NCI-H82 (cell line): ENCODE measurements at regions not wholly inside any gene's neighbourhood (a gene's known extent, or its start where the extent isn't known, plus 50 kb on each side); places are given as distances from the start of the nearest gene placed in this dataset.
"Not testable (repeated sequence)": the region's sequence is repeated elsewhere in the genome, so short reads cannot be mapped to it uniquely, and the experiment has no call there.

ENCODE experiments used
- DNase-seq: peaks from one replicate; lab custom pipeline; 2025; lab: John Stamatoyannopoulos, UW

DNA sequence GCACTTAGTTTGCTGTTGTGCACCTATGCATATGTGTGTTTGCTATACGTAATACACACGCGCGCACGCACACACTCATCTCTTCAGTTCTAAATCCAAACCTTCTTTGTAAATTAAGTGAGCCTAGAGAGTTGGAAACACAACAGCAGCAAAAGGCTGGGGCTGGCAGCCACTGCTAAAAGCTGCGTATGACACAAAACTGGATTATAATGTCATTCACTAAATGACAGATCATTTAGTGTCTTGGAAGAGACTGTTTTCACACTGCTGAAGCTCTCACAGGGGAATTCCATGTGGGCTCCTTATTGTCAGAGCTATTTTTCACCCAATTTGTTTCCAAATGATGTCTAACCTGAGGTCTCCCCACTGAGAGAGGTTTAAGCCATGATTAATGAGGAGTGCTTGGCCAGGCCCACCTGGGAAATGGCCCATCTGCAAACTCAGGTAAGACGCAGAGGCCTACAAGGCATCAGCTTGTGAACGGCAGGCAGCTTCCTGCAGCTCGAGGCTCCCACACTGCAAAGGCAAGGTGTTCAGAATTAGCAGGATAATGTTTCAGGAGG is 94.2 kb downstream of the OLIG3 start:
- peak; percentile 67 for DNase-seq

DNA sequence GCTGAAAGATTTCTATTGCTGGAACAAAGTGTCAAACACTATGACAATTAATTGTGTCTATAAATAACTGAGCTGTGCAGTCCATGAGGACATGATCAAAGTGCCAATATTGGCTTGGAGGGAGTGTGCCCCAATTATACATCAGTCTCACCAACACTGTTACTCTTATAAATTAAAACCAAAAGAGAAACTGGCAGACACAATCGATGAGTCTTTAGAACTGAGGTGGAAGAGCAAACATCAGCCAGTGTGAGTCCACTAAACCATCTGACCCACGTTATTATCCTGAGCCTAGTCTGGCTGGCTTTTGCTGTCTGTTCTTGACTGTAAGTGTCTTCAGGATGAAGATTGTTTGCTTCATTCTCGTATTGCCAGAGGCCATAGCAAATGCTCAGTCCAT is 98.9 kb downstream of the OLIG3 start:
- DNase-seq = no peak

DNA sequence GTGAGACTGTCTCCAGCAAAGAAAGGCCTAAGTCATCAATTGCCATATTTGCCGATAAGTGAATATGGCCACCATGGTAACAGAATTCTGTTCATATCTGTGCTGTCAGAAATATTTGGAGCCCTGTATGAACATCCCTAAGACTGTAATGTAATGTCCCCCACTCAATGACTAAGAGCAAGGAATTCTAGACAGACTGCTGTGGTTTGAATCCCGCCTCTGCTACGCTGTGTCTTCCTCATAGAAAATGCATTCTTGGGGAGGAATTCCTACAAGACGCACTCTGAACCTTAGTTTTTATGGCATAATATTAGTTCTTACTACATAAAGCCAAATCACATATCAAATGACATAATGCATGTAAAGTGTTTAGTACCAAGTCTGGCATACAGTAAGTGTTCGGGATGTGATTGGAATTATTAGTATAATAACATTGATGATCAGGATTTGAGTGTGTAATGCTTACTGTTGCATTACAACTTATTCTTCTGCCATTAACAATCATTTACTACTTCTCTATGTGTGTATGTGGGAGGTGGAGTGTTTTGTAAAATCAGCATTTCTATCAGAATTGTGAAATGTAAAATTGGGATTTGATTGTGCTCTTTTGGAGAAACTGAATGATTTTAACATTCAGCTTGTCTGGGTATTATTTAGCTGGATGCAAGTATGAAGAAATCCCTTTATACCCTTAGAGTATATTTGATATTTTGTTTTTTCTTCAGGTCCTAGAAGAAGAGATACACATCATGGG is 103.0 kb downstream of the OLIG3 start:
- no peak for DNase-seq

DNA sequence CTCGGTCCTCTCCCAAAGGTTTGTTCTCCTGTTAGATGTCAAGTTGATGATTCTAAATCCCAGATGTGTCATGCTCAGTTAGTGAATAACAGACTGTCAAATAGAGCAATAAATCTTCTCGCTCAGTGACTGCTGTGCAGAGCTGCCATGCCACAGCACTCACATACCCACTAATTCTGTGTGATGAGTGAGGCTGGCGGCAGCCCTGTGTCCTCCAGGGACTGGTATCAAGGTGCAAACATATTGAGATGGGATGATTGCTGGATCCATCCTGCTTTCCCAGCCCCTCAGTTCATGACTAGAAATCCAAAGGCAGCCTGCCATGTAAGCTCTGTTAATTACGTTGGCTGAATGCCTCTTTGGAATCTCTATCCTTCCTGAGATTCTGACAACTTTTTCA is 103.9 kb downstream of the OLIG3 start:
- no peak for DNase-seq

DNA sequence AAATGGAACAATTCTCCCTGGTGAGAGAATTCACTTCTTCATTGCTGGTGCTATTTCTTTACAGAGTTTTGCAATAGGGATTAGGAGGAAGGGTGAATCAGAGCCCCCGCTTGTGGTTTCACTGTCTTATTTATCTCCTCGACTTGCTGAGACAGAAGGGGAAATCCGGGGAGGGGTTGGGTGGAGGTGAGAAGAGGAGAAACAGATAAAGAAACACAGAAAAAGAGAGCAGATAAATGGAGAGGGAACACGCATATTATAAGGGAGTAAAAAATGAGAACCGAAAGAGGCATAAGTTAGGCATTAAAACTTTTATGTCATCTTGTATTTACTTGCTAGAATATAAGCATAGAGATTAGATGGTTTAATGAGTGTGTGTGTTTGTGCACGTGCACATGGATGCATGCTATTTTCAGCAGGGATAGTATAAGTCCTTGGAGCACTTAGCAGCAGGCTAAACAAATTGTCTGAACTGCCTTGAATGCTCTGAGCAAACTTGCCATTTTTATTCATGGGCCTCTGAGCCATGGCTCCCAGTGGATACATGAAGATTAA is 105.0 kb downstream of the OLIG3 start:
- DNase-seq = no peak

DNA sequence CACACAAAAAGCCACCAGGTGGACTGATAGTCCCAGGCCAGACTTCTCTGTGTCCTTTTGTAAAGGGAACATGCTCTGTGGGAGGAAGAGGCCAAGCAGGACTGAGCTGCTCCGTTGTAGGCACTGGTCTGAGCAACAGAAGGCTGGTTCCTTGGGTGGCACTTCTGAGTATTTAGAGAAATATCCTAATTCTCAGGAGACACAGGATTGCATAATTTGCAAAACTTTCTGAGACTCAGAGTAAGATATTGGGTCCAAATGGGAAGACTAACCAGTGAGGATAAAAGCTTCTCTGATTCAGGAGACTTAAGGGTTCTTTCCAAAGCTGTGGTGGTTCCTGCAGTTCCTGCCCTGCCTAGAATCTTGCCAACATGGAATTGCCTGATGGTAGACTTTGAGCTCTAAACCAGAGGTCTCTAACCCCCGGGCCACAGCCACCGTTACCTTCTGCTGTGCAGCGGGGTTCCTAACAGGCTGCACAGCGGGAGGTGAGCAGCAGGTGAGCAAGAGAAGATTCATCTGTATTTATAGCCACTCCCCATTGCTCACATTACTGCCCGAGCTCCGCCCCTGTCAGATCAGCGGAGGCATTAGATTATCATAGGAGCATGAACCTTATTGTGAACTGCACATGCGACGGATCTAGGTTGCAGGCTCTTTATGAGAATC is 107.0 kb downstream of the OLIG3 start:
- DNase-seq = no peak

DNA sequence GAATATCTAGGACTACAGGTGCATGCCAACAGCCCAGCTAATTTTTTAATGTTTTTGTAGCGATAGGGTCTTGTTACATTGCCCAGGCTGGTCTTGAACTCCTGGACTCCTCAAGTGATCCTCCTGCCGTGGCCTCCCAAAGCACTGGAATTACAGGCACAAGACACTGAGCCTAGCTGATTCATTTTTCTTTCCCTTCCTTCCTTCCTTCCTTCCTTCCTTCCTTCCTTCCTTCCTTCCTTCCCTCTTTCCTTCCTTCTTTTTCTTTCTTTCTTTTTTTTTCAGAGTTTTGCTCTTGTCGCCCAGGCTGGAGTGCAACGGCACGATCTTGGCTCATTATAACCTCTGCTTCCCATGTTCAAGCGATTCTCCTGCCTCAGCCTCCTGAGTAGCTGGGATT is 110.9 kb downstream of the OLIG3 start:
- not testable (repeated sequence) for DNase-seq

DNA sequence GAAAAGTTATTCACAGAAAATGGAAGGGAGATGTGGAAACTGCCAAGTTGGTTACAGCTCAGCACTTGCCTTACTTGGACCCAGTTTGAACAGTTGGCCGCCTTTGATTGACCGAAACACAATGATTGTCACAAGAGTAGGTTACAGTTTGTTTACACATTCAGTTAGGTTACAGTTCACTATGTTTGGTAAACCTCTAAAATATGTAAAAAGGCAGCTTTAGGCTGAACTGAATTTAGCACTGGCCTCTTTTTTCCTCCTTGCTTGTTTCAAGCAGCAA is 116.2 kb downstream of the OLIG3 start:
- no peak for DNase-seq

DNA sequence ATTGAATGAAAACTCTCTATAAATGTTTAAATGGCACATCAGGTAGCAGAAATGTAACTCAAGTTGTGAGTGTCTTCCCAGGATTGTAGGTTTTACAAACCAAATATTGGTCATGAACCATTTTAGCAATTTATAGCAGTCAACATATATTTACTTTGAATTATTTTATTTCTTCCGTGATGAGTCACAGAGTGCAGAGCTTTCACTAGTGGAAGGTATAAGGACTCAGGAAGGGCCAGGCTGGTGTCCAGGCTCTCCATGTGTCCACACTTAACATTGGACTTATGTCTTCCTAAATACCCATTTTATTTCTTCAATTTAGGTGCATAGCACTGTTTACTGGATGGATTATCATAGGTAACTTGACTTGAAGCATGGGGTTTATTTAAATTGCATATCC is 120.9 kb downstream of the OLIG3 start:
- no peak for DNase-seq

DNA sequence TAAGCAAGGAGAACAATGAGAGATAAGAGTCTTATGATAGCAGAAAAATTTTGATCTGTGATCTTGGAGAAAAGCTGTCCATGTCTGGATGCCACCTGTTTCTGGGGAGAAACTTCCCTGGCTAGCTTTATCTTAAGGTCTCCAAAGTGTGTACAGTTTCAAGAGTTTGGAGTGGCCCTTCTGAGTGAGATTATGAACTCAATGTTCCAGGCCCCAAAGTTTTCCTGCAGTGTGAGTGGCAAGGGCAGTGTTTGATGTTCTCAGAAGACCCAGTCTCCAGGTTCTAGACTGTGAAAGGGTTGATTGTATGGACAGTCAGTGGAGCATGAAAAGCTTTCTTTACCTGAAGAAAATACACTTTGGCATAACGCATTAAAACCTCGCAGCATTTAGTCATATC is 121.7 kb downstream of the OLIG3 start:
- DNase-seq = no peak

DNA sequence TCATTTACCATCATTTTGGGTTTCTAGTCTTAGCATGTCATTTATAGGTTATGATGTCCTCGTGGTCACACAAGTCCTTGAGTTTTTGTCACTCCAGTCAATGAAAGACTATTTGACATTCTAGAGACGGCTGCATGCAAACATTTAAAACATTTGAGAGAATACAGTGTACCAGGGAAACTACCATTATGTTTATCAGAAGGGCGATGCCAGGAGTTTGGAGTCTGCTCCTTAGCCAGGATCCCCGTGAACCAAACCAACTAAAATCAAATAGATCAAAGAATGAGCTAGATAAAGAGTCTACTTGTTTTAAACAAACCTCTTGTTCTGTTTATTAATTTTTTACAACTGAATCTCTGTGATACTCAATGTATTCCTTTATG is 122.6 kb downstream of the OLIG3 start:
- DNase-seq = no peak

DNA sequence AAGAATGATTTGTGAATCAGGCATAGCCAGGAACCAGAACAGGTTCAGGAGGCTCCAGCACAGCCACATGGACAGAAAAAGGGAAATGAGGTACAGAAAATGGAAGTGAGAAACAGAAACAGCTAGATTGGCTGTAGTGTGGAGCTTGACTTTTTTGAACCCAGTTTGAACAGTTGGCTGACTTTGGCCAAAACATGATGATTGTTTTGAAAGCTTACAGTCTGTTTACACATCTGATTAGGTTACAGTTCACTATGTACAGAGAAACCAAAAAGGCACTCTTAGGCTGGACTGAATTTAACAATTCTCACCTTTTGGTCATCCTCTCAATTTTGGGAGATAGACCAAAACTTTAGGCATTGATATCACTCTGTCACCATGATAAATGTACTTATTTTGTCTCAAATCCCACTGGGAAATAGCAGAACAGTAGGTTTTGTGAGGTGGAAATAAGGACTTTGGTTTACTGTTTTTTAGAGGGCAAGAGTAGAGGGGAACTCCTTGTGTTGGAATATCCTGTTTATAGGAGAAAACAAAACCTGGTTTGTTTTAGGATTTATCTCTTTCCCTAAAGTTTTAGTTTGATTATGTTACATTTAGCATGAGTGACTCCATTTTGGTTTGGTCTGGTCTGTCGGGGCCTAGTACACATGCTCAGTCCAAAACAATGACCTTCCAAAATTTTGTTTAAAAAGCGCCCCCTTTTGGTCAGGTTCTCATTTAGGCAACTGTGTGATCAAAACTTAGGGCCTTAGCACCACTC is 123.1 kb downstream of the OLIG3 start:
- DNase-seq = no peak

DNA sequence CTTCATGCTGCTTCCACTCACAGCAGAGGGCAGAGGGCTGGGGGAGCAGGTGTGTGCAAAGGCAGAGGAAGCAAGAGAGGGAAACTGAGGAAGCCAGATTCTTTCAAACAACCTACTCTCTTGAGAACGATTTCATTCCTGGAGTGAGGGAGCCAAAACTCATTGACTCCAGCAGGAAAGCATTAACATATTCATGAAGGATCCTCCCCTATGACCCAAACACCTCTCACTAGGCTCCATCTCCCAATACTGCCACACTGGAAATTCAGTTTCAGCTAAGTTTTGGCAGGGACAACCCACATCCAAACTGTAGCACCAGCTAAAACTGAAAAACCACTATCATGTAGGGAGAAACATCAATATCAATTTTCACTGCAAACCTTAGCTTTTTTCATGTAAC is 125.1 kb downstream of the OLIG3 start:
- no peak for DNase-seq

DNA sequence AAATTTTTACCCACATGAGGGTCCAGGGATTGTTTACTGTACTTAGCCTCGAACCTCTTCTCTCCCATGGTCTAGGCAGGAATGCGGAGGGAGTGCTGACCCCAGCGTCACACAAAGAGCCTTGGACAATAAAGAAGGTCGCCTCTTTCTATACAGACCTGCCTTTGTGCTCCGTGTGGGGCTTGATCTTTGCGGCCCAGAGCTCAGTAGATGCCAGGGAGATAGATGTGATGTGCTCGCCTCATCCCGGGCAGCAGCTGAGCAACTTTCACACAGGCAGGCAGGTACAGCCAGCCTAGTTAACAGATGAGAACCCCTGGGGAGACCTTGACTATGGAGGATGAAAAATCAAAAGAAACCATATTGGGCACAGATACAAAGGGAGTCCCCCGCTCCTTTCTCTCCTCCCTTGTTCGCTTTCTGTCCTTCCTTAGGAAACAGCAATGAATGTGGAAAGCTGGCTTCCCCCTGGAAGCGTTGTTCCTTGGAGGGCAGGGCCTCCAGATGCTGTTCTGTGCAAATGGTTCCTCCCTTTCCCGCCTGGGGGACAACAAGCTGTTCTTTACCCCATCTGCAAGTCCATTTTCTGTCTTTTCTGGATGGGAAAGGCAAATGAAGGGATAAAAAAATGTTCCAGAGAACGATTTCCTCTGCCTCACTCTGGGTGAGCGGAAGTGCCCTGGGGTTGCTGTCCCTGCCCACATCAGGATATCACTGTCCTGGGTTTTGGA is 128.3 kb downstream of the OLIG3 start:
- no peak for DNase-seq

DNA sequence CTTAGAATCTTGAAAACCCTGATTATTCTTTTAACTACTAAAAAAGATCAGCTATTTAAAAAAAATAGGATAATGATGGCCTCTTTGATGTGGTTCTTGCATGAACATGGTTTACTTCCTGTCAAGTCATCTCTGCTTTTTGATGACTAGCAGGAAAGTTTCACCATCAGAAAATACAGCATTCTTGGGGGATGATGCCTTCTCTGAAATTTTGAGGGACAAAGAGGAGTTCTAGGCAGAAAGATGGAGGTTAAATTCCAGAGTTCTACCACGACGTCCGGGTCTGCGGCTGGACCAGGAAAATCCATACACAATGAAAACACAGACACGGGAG is 130.4 kb downstream of the OLIG3 start:
- DNase-seq = no peak

DNA sequence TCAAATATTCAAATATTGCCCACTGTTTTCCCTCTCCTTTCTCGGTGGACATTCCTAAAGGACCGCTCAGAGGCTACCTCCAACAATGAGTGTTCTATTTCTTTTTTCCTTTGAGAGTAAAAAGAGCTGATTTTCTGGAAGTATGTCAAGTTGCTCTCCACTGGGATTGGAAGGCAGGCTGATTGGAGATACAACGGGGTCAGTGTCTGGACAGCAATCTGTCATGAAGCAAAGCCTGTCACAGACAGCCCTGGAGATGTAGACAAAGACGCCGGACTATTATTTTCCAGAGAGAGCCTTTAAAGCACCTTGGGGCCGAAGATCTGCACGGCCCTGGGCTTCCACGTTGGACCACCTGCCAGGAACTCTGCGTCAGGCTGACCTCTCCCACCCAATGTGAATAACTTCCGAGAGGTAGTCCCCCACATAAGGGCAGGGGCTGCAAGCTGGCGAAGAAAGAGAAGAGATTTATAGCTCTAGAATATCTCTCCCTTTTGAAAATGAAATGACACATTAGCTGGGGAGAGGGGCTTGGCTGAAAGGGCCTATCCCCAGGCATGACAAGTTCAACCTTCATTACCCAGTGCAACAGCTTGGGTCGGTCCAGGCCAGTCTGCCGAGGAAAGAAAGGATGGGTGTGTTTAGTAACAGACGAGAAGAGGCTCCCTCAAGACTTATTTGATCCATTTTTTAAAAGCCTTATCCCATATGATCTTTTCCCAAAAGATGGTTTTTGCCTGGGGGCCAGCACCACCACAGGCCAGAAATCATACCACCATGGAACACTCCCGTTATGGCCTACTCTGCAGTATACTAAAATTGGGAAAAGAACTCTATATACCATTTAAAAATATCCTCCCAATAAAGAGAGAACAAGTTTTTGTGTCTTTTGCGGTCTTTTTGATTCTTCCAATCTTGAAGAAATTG is 131.1 kb downstream of the OLIG3 start:
- DNase-seq = no peak

DNA sequence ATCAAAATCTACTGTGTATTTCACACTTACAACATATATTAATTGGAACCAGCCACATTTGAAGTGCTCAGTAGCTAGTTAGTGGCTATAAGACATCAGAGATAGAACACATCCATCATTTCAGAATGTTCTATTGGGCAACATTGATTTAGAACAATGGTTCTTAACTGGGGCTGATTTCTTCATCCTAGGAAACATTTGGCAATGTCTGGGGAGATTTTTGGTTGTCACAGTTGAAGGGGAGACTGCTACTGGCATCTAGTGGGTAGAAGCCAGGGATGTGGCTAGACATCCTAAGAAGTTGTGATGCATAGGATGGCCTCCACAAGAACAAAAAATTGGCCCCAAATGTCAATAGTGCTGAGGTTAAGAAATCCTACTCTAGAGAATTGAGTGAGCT is 132.5 kb downstream of the OLIG3 start:
- DNase-seq = no peak

DNA sequence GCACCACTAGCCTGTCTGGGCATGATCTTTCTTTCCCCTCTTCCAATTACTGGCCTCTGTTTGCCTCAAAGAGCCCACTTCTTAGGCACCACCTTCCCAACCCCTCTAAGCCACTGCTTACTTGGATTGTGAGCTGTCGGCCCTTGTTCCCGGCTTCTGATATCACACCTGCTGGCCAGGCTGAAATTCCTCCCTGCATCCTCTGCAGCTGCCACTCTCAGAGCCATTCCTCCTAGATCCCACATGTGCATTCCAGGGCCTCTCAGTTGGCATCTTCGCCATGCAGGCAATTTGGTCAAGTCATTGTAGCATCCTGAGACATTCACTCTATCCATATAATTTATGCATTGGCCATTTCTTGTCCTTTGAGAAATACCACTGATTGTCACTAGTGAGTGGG is 135.9 kb downstream of the OLIG3 start:
- DNase-seq = no peak

DNA sequence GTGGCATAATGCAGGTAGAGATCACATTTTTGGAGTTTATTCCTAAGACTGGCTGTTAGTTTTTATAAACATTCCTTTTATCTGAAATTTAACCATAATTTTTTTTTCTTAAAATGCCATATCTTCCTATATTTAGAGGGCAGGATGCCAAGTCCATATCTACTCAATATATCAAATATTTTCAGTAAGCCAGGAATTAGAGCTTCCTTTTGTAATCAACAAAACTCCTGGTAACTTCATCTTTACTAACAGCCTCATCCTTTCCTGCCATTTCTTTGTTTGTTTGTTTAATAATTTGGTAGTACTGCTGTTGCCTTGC is 136.3 kb downstream of the OLIG3 start:
- DNase-seq = no peak

DNA sequence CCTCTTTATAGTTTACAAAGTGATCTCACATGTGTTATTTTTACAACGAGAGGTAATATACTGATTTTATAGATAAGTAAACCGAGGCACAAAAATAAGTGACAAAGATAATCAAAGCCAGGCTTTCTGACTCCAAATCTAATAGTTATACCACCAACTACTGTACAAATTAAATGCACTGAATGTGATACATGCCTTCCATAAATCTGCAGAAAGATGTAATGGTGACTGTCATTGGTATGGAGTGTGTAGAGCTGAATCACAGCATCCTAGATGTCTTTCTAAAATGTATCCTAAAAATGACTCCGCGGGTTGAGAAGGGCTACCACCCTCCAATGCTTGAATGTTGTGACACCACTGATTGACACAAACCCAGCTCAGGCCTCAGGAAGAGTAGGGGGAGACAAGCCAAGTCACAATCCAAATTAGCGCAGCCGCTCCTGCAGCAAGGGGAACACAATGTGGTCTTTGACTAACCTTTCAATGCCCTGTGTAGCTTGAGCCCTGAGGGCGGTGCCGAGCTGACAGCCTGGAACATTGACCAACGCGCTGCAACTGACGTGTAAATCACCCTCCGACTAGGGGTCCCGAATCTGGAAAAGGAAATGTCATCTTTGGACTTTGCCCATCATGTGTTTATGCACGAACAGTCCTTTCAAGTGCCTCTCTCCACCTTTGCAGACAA is 136.8 kb downstream of the OLIG3 start:
- no peak for DNase-seq
